ENCODE measurements at regions not wholly inside any gene's neighbourhood (a gene's known extent, or its start where the extent isn't known, plus 50 kb on each side); places are given as distances from the start of the nearest gene placed in this dataset.

DNA sequence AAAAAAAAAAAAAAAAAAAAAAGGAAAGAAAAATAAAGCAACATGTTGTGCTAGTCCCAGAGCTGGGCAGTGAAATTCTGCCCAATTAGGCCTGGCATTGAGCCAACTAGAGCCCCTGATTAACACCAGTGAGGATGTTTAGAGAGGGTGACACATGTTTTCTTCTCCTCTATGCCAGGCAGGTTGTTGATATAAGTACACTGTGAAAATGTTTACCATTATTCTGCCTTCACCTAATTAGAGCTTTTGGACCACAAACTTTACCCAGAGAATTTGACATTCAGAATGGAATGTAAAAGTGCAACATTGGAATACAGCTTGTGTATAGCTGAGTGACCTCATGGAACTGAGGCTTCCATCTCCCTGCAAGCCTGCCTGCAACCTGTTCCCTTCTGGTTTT, 62.0 kb upstream of the EPCAM start:
- no peak overlapping the region for H3K4me3 ChIP-seq
- no peak overlapping the region for H2AFZ ChIP-seq
- no peaks in the 10 kb centered on the region for H3K27me3 ChIP-seq (replicated peaks; ENCODE audit: insufficient read depth)
- DNase-seq = peak; percentile 29
- H3K4me2 ChIP-seq (ENCODE audit: unreplicated experiment) = no peak overlapping the region
- H3K4me1 ChIP-seq (ENCODE audit: insufficient read depth) = peaks cover 4% of the 10 kb centered on the region
- H3F3A ChIP-seq (ENCODE audit: insufficient read depth) = no peaks in the 10 kb centered on the region
- no peaks in the 10 kb centered on the region for H3K9me2 ChIP-seq (ENCODE audit: insufficient read depth)
- H3K9ac ChIP-seq = no peak overlapping the region
- no peak overlapping the region for H3K27ac ChIP-seq
- in situ Hi-C loops (cut with MboI) = loop anchor here (25.0 kb wide), 1 partner anchor 670 kb away; no protein-coding TSS in a partner anchor
- no peaks in the 10 kb centered on the region for H3K9me3 ChIP-seq (ENCODE audit: low read depth)
- H3K79me2 ChIP-seq (ENCODE audit: insufficient read depth) = no peaks in the 10 kb centered on the region
- no peaks in the 10 kb centered on the region for H3K36me3 ChIP-seq (ENCODE audit: low read depth)
- TF ChIP-seq EZH2 (IDR thresholded peaks at IDR 0.05; ENCODE audit: insufficient read depth, poor library complexity, severe bottlenecking) (no peak), EZH2phosphoT487 (IDR thresholded peaks at IDR 0.05; ENCODE audit: insufficient read depth, low read depth) (no peak)
- H4K20me1 ChIP-seq (ENCODE audit: insufficient read depth) = no peaks in the 10 kb centered on the region

DNA sequence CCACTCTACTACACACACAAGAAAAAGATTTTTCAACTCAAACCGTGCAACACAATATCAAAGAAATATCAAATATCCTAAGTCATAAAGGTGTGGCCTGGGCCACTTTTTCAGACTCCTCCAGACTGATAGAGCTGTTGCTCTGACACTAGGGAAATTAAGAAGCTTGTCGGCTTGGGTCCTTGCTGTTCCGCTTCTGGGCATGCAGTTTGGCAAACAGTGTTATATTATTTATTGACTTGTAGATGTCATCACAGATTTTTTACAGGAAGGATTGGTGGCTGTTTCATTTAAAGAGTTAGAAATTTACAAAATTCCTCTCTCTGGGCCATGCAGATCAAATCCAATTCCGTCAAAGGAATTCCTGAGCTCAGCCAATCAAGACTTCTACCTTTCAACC, 64.5 kb upstream of the EPCAM start:
- 61 to 63% methylated on average over 4 of the region's 4 CpGs for WGBS, 2 experiments (ENCODE audit: low coverage in 1 of 2, low lambda C conversion rate in 2 of 2, missing lambda C conversion rate in 2 of 2)
- no peak overlapping the region for H3K9ac ChIP-seq
- no peak overlapping the region for H3K4me2 ChIP-seq (ENCODE audit: unreplicated experiment)
- no peaks in the 10 kb centered on the region for H3K9me2 ChIP-seq (ENCODE audit: insufficient read depth)
- H3F3A ChIP-seq (ENCODE audit: insufficient read depth) = no peaks in the 10 kb centered on the region
- H3K4me3 ChIP-seq = no peak overlapping the region
- H3K79me2 ChIP-seq (ENCODE audit: insufficient read depth) = no peaks in the 10 kb centered on the region
- no peak for DNase-seq
- no peaks in the 10 kb centered on the region for H3K36me3 ChIP-seq (ENCODE audit: low read depth)
- TF ChIP-seq EZH2 (IDR thresholded peaks at IDR 0.05; ENCODE audit: insufficient read depth, poor library complexity, severe bottlenecking) (no peak), EZH2phosphoT487 (IDR thresholded peaks at IDR 0.05; ENCODE audit: insufficient read depth, low read depth) (no peak)
- H3K4me1 ChIP-seq (ENCODE audit: insufficient read depth) = peaks cover 9% of the 10 kb centered on the region
- H4K20me1 ChIP-seq (ENCODE audit: insufficient read depth) = no peaks in the 10 kb centered on the region
- no peaks in the 10 kb centered on the region for H3K27me3 ChIP-seq (replicated peaks; ENCODE audit: insufficient read depth)
- H3K9me3 ChIP-seq (ENCODE audit: low read depth) = no peaks in the 10 kb centered on the region
- in situ Hi-C loops (cut with MboI) = loop anchor here (25.0 kb wide), 1 partner anchor 667 kb away; no protein-coding TSS in a partner anchor
- no peak overlapping the region for H3K27ac ChIP-seq
- no peak overlapping the region for H2AFZ ChIP-seq

- no peak for TF ChIP-seq EZH2phosphoT487 (IDR thresholded peaks at IDR 0.05; ENCODE audit: insufficient read depth, low read depth)
- no peak for TF ChIP-seq EZH2 (IDR thresholded peaks at IDR 0.05; ENCODE audit: insufficient read depth, poor library complexity, severe bottlenecking)
- no peaks in the 10 kb centered on the region for H3K27me3 ChIP-seq (replicated peaks; ENCODE audit: insufficient read depth)
- no peaks in the 10 kb centered on the region for H3K36me3 ChIP-seq (ENCODE audit: low read depth)
- peaks cover 10% of the 10 kb centered on the region for H3K4me1 ChIP-seq (ENCODE audit: insufficient read depth)
- no peak overlapping the region for H3K27ac ChIP-seq
- in situ Hi-C loops (cut with MboI) = loop anchor here (25.0 kb wide), 1 partner anchor 666 kb away; no protein-coding TSS in a partner anchor
- 53 to 65% methylated on average over 3 of the region's 3 CpGs for WGBS, 2 experiments (ENCODE audit: low coverage in 1 of 2, low lambda C conversion rate in 2 of 2, missing lambda C conversion rate in 2 of 2)
- DNase-seq = peak; percentile 29
- no peak overlapping the region for H3K9ac ChIP-seq
- H3K79me2 ChIP-seq (ENCODE audit: insufficient read depth) = no peaks in the 10 kb centered on the region
- H3K9me2 ChIP-seq (ENCODE audit: insufficient read depth) = no peaks in the 10 kb centered on the region
- H2AFZ ChIP-seq = no peak overlapping the region
- no peaks in the 10 kb centered on the region for H3F3A ChIP-seq (ENCODE audit: insufficient read depth)
- H4K20me1 ChIP-seq (ENCODE audit: insufficient read depth) = no peaks in the 10 kb centered on the region
- H3K4me3 ChIP-seq = no peak overlapping the region
- H3K4me2 ChIP-seq (ENCODE audit: unreplicated experiment) = no peak overlapping the region
- no peaks in the 10 kb centered on the region for H3K9me3 ChIP-seq (ENCODE audit: low read depth)
Observed at GRCh38 chr2:47303341-47304148, 65.6 kb upstream of the EPCAM start.

- Histone ChIP-seq H3K4me2 (ENCODE audit: unreplicated experiment) (no peak overlapping the region), H3K36me3 (ENCODE audit: low read depth) (no peaks in the 10 kb centered on the region), H3K9me3 (ENCODE audit: low read depth) (no peaks in the 10 kb centered on the region), H3K9me2 (ENCODE audit: insufficient read depth) (no peaks in the 10 kb centered on the region), H3K79me2 (ENCODE audit: insufficient read depth) (no peaks in the 10 kb centered on the region), H2AFZ (no peak overlapping the region), H3K27ac (no peak overlapping the region), H3K4me1 (ENCODE audit: insufficient read depth) (peaks cover 10% of the 10 kb centered on the region), H3K9ac (no peak overlapping the region), H3K4me3 (no peak overlapping the region), H3K27me3 (replicated peaks; ENCODE audit: insufficient read depth) (no peaks in the 10 kb centered on the region), H4K20me1 (ENCODE audit: insufficient read depth) (no peaks in the 10 kb centered on the region), H3F3A (ENCODE audit: insufficient read depth) (no peaks in the 10 kb centered on the region)
- in situ Hi-C loops (cut with MboI) = loop anchor here (25.0 kb wide), 1 partner anchor 665 kb away; no protein-coding TSS in a partner anchor
- TF ChIP-seq EZH2 (IDR thresholded peaks at IDR 0.05; ENCODE audit: insufficient read depth, poor library complexity, severe bottlenecking) (no peak), EZH2phosphoT487 (IDR thresholded peaks at IDR 0.05; ENCODE audit: insufficient read depth, low read depth) (no peak)
- 84 to 87% methylated on average over 8 of the region's 8 CpGs for WGBS, 2 experiments (ENCODE audit: low coverage in 1 of 2, low lambda C conversion rate in 2 of 2, missing lambda C conversion rate in 2 of 2)
- DNase-seq = no peak
Observed at GRCh38 chr2:47302308-47302707, 66.8 kb upstream of the EPCAM start.
